ENCODE measurements at regions not wholly inside any gene's neighbourhood (a gene's known extent, or its start where the extent isn't known, plus 50 kb on each side); places are given as distances from the start of the nearest gene placed in this dataset.

GRCh38 chr18:10289251-10289650 is 165.2 kb upstream of the APCDD1 start:
- Histone ChIP-seq H3K27me3 (no peaks in the 10 kb centered on the region), H3K27ac (no peak overlapping the region), H3K9me3 (ENCODE audit: low read depth) (no peaks in the 10 kb centered on the region), H3K4me1 (ENCODE audit: low read depth) (no peaks in the 10 kb centered on the region), H3K4me3 (no peak overlapping the region), H3K36me3 (no peaks in the 10 kb centered on the region)
- no peak for DNase-seq (ENCODE audit: low read depth in 1 of 2, low spot score in 1 of 2)
- TF ChIP-seq, protein P1, sequence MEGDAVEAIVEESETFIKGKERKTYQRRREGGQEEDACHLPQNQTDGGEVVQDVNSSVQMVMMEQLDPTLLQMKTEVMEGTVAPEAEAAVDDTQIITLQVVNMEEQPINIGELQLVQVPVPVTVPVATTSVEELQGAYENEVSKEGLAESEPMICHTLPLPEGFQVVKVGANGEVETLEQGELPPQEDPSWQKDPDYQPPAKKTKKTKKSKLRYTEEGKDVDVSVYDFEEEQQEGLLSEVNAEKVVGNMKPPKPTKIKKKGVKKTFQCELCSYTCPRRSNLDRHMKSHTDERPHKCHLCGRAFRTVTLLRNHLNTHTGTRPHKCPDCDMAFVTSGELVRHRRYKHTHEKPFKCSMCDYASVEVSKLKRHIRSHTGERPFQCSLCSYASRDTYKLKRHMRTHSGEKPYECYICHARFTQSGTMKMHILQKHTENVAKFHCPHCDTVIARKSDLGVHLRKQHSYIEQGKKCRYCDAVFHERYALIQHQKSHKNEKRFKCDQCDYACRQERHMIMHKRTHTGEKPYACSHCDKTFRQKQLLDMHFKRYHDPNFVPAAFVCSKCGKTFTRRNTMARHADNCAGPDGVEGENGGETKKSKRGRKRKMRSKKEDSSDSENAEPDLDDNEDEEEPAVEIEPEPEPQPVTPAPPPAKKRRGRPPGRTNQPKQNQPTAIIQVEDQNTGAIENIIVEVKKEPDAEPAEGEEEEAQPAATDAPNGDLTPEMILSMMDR (IDR thresholded peaks at IDR 0.05; ENCODE audit: low read depth, low read length): no peak

DNA sequence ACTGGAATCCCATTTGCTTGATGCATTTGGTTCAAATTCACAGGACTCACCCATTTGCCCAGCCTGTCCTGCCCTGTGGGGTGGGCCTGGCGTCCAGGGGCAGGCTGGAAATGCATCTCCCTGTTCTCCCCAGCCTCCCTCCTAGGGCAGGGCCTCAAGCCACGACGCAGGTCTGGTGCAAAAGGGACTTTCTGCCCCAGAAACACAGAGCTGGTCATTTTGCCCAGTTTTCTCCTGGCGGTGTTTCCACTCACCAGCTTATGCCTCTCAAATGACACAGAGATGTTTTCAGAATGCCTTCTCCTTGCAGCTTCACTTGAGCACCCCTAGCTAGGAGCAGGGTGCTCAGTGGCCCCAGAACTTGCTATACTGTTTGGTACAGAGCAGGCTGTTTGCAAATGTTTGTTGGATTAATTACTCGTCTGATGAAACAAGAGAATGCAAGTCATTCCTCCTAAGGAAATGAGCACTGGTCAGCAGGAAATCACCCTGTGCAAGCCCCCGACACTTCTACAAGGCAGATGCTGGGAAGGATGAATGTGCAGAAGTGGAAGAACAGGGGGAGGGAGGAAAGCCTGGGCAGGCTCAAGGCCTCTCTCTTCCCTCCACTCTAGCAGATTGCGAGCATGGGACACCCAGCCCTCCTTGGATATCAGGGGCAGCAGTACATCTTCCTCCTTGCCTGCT is 164.3 kb upstream of the APCDD1 start:
- Histone ChIP-seq H3K27me3 (no peaks in the 10 kb centered on the region), H3K4me3 (no peak overlapping the region), H3K4me1 (ENCODE audit: low read depth) (no peaks in the 10 kb centered on the region), H3K27ac (no peak overlapping the region), H3K9me3 (ENCODE audit: low read depth) (no peaks in the 10 kb centered on the region), H3K36me3 (no peaks in the 10 kb centered on the region)
- TF ChIP-seq, protein P1 (IDR thresholded peaks at IDR 0.05; ENCODE audit: low read depth, low read length): no peak
- peak in 1 of 2 donors; percentile 43 for DNase-seq (ENCODE audit: low read depth in 1 of 2, low spot score in 1 of 2)

GRCh38 chr18:10290638-10291235 is 163.7 kb upstream of the APCDD1 start:
- peaks cover 2% of the 10 kb centered on the region for H3K4me1 ChIP-seq (ENCODE audit: low read depth)
- H3K27ac ChIP-seq: no peak overlapping the region
- no peak overlapping the region for H3K4me3 ChIP-seq
- no peak for DNase-seq (ENCODE audit: low read depth in 1 of 2, low spot score in 1 of 2)
- TF ChIP-seq, protein P1 (IDR thresholded peaks at IDR 0.05; ENCODE audit: low read depth, low read length): no peak
- no peaks in the 10 kb centered on the region for H3K27me3 ChIP-seq
- H3K9me3 ChIP-seq (ENCODE audit: low read depth): no peaks in the 10 kb centered on the region
- H3K36me3 ChIP-seq: no peaks in the 10 kb centered on the region

GRCh38 chr18:10291568-10291981 is 162.9 kb upstream of the APCDD1 start:
- H3K4me1 ChIP-seq (ENCODE audit: low read depth): peaks cover 4% of the 10 kb centered on the region
- H3K9me3 ChIP-seq (ENCODE audit: low read depth): no peaks in the 10 kb centered on the region
- TF ChIP-seq, protein P1 (IDR thresholded peaks at IDR 0.05; ENCODE audit: low read depth, low read length): no peak
- no peak overlapping the region for H3K4me3 ChIP-seq
- no peaks in the 10 kb centered on the region for H3K27me3 ChIP-seq
- DNase-seq (ENCODE audit: low read depth in 1 of 2, low spot score in 1 of 2): no peak
- H3K27ac ChIP-seq: no peak overlapping the region
- H3K36me3 ChIP-seq: no peaks in the 10 kb centered on the region

- Histone ChIP-seq H3K4me1 (ENCODE audit: low read depth) (peaks cover 4% of the 10 kb centered on the region), H3K36me3 (no peaks in the 10 kb centered on the region), H3K27me3 (no peaks in the 10 kb centered on the region), H3K4me3 (no peak overlapping the region), H3K27ac (no peak overlapping the region), H3K9me3 (ENCODE audit: low read depth) (no peaks in the 10 kb centered on the region)
- TF ChIP-seq, protein P1 (IDR thresholded peaks at IDR 0.05; ENCODE audit: low read depth, low read length): no peak
- DNase-seq (ENCODE audit: low read depth in 1 of 2, low spot score in 1 of 2): no peak
These were observed 160.5 kb upstream of the APCDD1 start for GRCh38 chr18:10293966-10294365.

All from cardiac muscle cell (in vitro differentiated cells and primary cell).